HepG2 (cell line): ENCODE measurements at regions not wholly inside any gene's neighbourhood (a gene's known extent, or its start where the extent isn't known, plus 50 kb on each side); places are given as distances from the start of the nearest gene placed in this dataset.

Source experiments
- CTCF ChIP-seq: sonication (generic); formaldehyde crosslinking; IDR thresholded peaks from 2 replicates; pipeline ENCODE4 v1.5.0; 2020; ENCODE audit warnings: mild to moderate bottlenecking, missing genetic modification reagents, moderate library complexity
- EP300 ChIP-seq, 3 experiments: sonication (generic) in 1 of 3; formaldehyde crosslinking in 1 of 3; IDR thresholded peaks; 2 replicates each; pipeline versions ENCODE4 v1.5.1 to v1.6.1; 2011 to 2020; ENCODE audit warnings: low read depth in 2 of 3, low read length in 2 of 3, borderline replicate concordance in 1 of 3, improper control_type of control experiment in 1 of 3, mild to moderate bottlenecking in 1 of 3, missing genetic modification reagents in 1 of 3, moderate library complexity in 1 of 3
- GATAD1 ChIP-seq: IDR thresholded peaks from 2 replicates; pipeline ENCODE4 v1.6.1; 2016; ENCODE audit warnings: missing genetic modification reagents, missing compliant biosample characterization
- JUND ChIP-seq: sonication (generic); formaldehyde crosslinking; IDR thresholded peaks from 2 replicates; pipeline ENCODE4 v1.8.0; 2022; ENCODE audit warnings: mild to moderate bottlenecking, missing genetic modification reagents
- NKX3-1 ChIP-seq: sonication (generic); formaldehyde crosslinking; IDR thresholded peaks from 2 replicates; pipeline ENCODE4 v1.5.0; 2020; ENCODE audit warnings: missing genetic modification reagents
- RBAK ChIP-seq: sonication (generic); formaldehyde crosslinking; IDR thresholded peaks from 2 replicates; pipeline ENCODE4 v1.5.1; 2020; ENCODE audit warnings: mild to moderate bottlenecking, missing genetic modification reagents
- SIN3B ChIP-seq: fragments of 150-350 bp; IDR thresholded peaks from 2 replicates; pipeline ENCODE4 v1.6.1; 2014; ENCODE audit warnings: low read length
- SMAD1 ChIP-seq: sonication (generic); formaldehyde crosslinking; IDR thresholded peaks from 2 replicates; pipeline ENCODE4 v1.4.0; 2020; ENCODE audit warnings: missing genetic modification reagents, low read depth, mild to moderate bottlenecking, borderline replicate concordance
- SRF ChIP-seq: IDR thresholded peaks from 2 replicates; pipeline ENCODE4 v1.6.1; 2011; ENCODE audit warnings: mild to moderate bottlenecking, low read depth, low read length, moderate library complexity
- ZNF253 ChIP-seq: sonication (generic); formaldehyde crosslinking; IDR thresholded peaks from 2 replicates; pipeline ENCODE4 v1.8.0; 2022; ENCODE audit warnings: mild to moderate bottlenecking, missing genetic modification reagents, borderline replicate concordance
- ZNF382 ChIP-seq: sonication (generic); formaldehyde crosslinking; IDR thresholded peaks from 2 replicates; pipeline ENCODE4 v1.5.0; 2020; ENCODE audit warnings: missing genetic modification reagents, mild to moderate bottlenecking, borderline replicate concordance

- TF ChIP-seq NKX3-1 (no peak), GATAD1 (CRISPR knock-in tag) (no peak), RBAK (CRISPR knock-in tag) (no peak), SRF (no peak), ZNF382 (CRISPR knock-in tag) (no peak), JUND (CRISPR knock-in tag) (no peak), SIN3B (no peak), SMAD1 (CRISPR knock-in tag) (no peak), ZNF253 (CRISPR knock-in tag) (no peak), EP300 (IDR thresholded peaks at IDR 0.05; ENCODE audit: low read depth in 2 of 2, low read length in 2 of 2) (peak in 1 of 2 experiments; percentile 29; a peak in 1 of 4 replicates), EP300 (CRISPR knock-in tag; IDR thresholded peaks at IDR 0.05; ENCODE audit: borderline replicate concordance) (no peak), CTCF (CRISPR knock-in tag) (0 out of 2 replicates have a peak, but pooled peaks have one; percentile 28)
Observed at GRCh38 chr10:4770801-4771553, 55.0 kb upstream of the AKR1E2 start.
